HepG2 (cell line): ENCODE measurements at regions not wholly inside any gene's neighbourhood (a gene's known extent, or its start where the extent isn't known, plus 50 kb on each side); places are given as distances from the start of the nearest gene placed in this dataset.

ENCODE experiments used
- ATAC-seq: fragments of 200-7000 bp; cut with Tn5 transposase; 3 replicates; pipeline ENCODE4 v1.9.1; 2020; ENCODE audit warnings: mild to moderate bottlenecking, moderate library complexity
- BruUV-seq: library from RNA; stranded (reverse); fragments of 400-500 nt; replicated peaks from 2 replicates; lab custom pipeline; 2021; lab: Mats Ljungman, UMichigan
- CTCF ChIA-PET: fragments of 300-600 bp; formaldehyde crosslinking; extraction: SDS; loops from one replicate; lab custom pipeline; 2021; ENCODE audit warnings: low total read pairs, inconsistent platforms, low intra/inter-chr PET ratio; lab: Yijun Ruan, JAX
- POLR2A ChIA-PET: fragments of 350-600 bp; sonication (Branson Sonifier 250); formaldehyde crosslinking; loops from one replicate; lab custom pipeline; 2020; ENCODE audit warnings: antibody characterized with exemption, inconsistent platforms; lab: Yijun Ruan, JAX
- DNase-seq: peaks from one replicate; pipeline ENCODE4 v3.0.0-alpha.2; 2015; ENCODE audit warnings: low spot score
- FAIRE-seq: peaks from 3 replicates; lab custom pipeline; 2011; peaks lifted over from hg19 to GRCh38; lab: Jason Lieb, UNC
- H2AFZ ChIP-seq: one replicate; pipeline ENCODE4 v1.6.1; 2011; ENCODE audit warnings: low read length, inconsistent platforms
- H3K27ac ChIP-seq: fragments of 300-600 bp; 3 replicates; pipeline ENCODE4 v1.8.0; 2011; ENCODE audit warnings: mixed run types, mild to moderate bottlenecking, mixed read lengths, low read length, inconsistent platforms; ENCODE audit not compliant: insufficient read depth; ENCODE audit errors: extremely low read length
- H3K27me3 ChIP-seq, 2 experiments: fragments of 200-600 bp in 1 of 2; 2 replicates in 1 of 2; 3 replicates in 1 of 2; pipeline versions ENCODE4 v1.6.0 to v1.8.0; 2011; ENCODE audit warnings: low read length in 2 of 2, mild to moderate bottlenecking in 2 of 2, moderate library complexity in 2 of 2, inconsistent platforms in 1 of 2; ENCODE audit not compliant: insufficient read depth in 2 of 2, control insufficient read depth in 1 of 2
- H3K36me3 ChIP-seq, 2 experiments: fragments of 200-600 bp in 1 of 2; replicated peaks in 1 of 2; 2 replicates in 1 of 2; 3 replicates in 1 of 2; pipeline versions ENCODE4 v1.5.1 to v1.8.0; 2011; ENCODE audit warnings: low read length in 2 of 2, inconsistent platforms in 1 of 2; ENCODE audit not compliant: insufficient read depth in 2 of 2, control insufficient read depth in 1 of 2
- H3K4me1 ChIP-seq: 2 replicates; pipeline ENCODE4 v1.5.1; 2012; ENCODE audit warnings: low read length, inconsistent platforms; ENCODE audit not compliant: insufficient read depth
- H3K4me2 ChIP-seq: 2 replicates; pipeline ENCODE4 v1.6.0; 2011; ENCODE audit warnings: low read depth, low read length, inconsistent platforms
- H3K4me3 ChIP-seq, 3 experiments: fragments of 200-600 bp in 1 of 3; sonication (generic), shearing (Covaris generic) in 1 of 3; replicated peaks in 1 of 3; 2 replicates each; pipeline ENCODE4 v1.5.1; 2011 to 2016; ENCODE audit warnings: low read length in 3 of 3, inconsistent platforms in 2 of 3, low read depth in 2 of 3, mild to moderate bottlenecking in 2 of 3, control low read depth in 1 of 3, mixed read lengths in 1 of 3; ENCODE audit not compliant: insufficient read depth in 1 of 3
- H3K79me2 ChIP-seq: one replicate; pipeline ENCODE4 v1.6.1; 2011; ENCODE audit warnings: low read length, inconsistent platforms; ENCODE audit not compliant: insufficient read depth
- H3K9ac ChIP-seq: 2 replicates; pipeline ENCODE4 v1.6.0; 2011; ENCODE audit warnings: mild to moderate bottlenecking, low read depth, low read length, inconsistent platforms; ENCODE audit not compliant: insufficient read depth
- H3K9me3 ChIP-seq: 2 replicates; pipeline ENCODE4 v1.5.1; 2012; ENCODE audit warnings: mild to moderate bottlenecking, low read length
- H4K20me1 ChIP-seq: 2 replicates; pipeline ENCODE4 v1.6.0; 2011; ENCODE audit warnings: inconsistent platforms, mild to moderate bottlenecking, low read length, moderate library complexity; ENCODE audit not compliant: insufficient read depth
- DNMT1 ChIP-seq: sonication (generic); formaldehyde crosslinking; IDR thresholded peaks from 2 replicates; pipeline ENCODE4 v1.5.1; 2020; ENCODE audit warnings: mild to moderate bottlenecking, missing genetic modification reagents
- HCFC1 ChIP-seq: fragments of 150-350 bp; IDR thresholded peaks from 2 replicates; pipeline ENCODE4 v1.6.1; 2014; ENCODE audit warnings: low read depth, low read length
- HDAC2 ChIP-seq: sonication (generic); formaldehyde crosslinking; IDR thresholded peaks from 2 replicates; pipeline ENCODE4 v1.4.0; 2020; ENCODE audit warnings: missing genetic modification reagents
- MBD4 ChIP-seq: IDR thresholded peaks from 2 replicates; pipeline ENCODE4 v1.6.1; 2012; ENCODE audit warnings: low read length, inconsistent platforms, borderline replicate concordance
- NONO ChIP-seq, 2 experiments: fragments of 450-650 bp in 1 of 2; sonication (generic) in 1 of 2; formaldehyde crosslinking in 1 of 2; IDR thresholded peaks in 1 of 2; conservative IDR thresholded peaks in 1 of 2; 2 replicates each; pipeline versions ENCODE4 v1.6.1 to v1.8.0; 2017 to 2022; ENCODE audit warnings: mild to moderate bottlenecking in 1 of 2, missing genetic modification reagents in 1 of 2, moderate library complexity in 1 of 2
- RBM22 ChIP-seq: fragments of 200-400 bp; formaldehyde crosslinking; optimal IDR thresholded peaks from 2 replicates; pipeline ENCODE3; 2017; ENCODE audit warnings: mild to moderate bottlenecking, low read length, moderate library complexity
- SP1 ChIP-seq, 2 experiments: fragments of 450-650 bp in 1 of 2; sonication (generic) in 1 of 2; formaldehyde crosslinking in 1 of 2; IDR thresholded peaks; 2 replicates each; pipeline versions ENCODE4 v1.4.0 to v1.6.1; 2016 to 2020; ENCODE audit warnings: missing genetic modification reagents in 1 of 2
- STAT5B ChIP-seq: sonication (generic); formaldehyde crosslinking; IDR thresholded peaks from 2 replicates; pipeline ENCODE4 v1.4.0; 2020; ENCODE audit warnings: missing genetic modification reagents
- TCF7 ChIP-seq: sonication (generic); IDR thresholded peaks from 2 replicates; pipeline ENCODE4 v1.6.1; 2016; ENCODE audit warnings: antibody characterized with exemption, low read depth
- ZKSCAN1 ChIP-seq: fragments of 150-350 bp; IDR thresholded peaks from 2 replicates; pipeline ENCODE4 v1.6.1; 2014; ENCODE audit warnings: low read length
- ZSCAN21 ChIP-seq: sonication (generic); formaldehyde crosslinking; IDR thresholded peaks from 2 replicates; pipeline ENCODE4 v1.8.0; 2022; ENCODE audit warnings: mild to moderate bottlenecking, missing genetic modification reagents, moderate library complexity, borderline replicate concordance
- WGBS: methylation state at CpG from one replicate; pipeline ENCODE4 v1.1.6; 2017; ENCODE audit warnings: low lambda C conversion rate; 5-methylcytosine and 5-hydroxymethylcytosine counted together
- in situ Hi-C: cut with HindIII; loops from 2 replicates; pipeline ENCODE4 v1.10.0; 2017; ENCODE audit warnings: low pct_unique_long_range_greater_than_20kb; ENCODE audit not compliant: extremely low pct_ligation_motif_present
- intact Hi-C: fragments of 100-400 bp; cut with micrococcal nuclease; formaldehyde crosslinking; loops from one replicate; pipeline ENCODE4 v1.10.0; 2022; ENCODE audit not compliant: unreplicated experiment
- TF ChIP-seq, protein P1 (sequence below): sonication (generic); formaldehyde crosslinking; IDR thresholded peaks from 2 replicates; pipeline ENCODE4 v1.5.0; 2020; ENCODE audit warnings: missing genetic modification reagents
- TF ChIP-seq, protein P2 (sequence below): sonication (generic); formaldehyde crosslinking; IDR thresholded peaks from 2 replicates; pipeline ENCODE4 v1.5.1; 2020; ENCODE audit warnings: missing genetic modification reagents, mild to moderate bottlenecking, borderline replicate concordance
- TF ChIP-seq, protein P3 (sequence below): sonication (generic); formaldehyde crosslinking; IDR thresholded peaks from 2 replicates; pipeline ENCODE4 v1.4.0; 2020; ENCODE audit warnings: missing genetic modification reagents, borderline replicate concordance
- TF ChIP-seq, protein P4 (sequence below): sonication (generic); formaldehyde crosslinking; IDR thresholded peaks from 2 replicates; pipeline ENCODE4 v1.5.0; 2020; ENCODE audit warnings: missing genetic modification reagents, mild to moderate bottlenecking, borderline replicate concordance

DNA sequence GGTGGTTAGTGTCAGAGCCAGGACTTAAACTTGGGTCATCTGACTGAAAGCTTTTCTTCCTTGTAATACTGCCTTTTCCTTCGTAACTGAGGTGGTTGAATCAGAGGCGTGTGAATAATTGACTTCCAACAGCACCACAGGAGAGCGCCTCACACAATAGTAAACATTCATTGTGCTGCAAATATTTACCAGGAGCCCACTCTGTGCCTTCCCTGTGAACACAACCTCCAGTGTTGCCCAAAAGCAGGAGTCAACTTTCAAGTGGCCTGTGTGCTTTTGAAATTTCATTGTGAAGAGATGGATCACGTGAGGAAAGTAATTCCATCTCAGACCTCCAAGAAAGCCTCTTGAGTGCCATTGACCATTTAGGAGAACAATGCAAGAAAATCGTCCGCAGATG, 60.2 kb downstream of the ADRA2A start (continued):
- TF ChIP-seq, protein P1, sequence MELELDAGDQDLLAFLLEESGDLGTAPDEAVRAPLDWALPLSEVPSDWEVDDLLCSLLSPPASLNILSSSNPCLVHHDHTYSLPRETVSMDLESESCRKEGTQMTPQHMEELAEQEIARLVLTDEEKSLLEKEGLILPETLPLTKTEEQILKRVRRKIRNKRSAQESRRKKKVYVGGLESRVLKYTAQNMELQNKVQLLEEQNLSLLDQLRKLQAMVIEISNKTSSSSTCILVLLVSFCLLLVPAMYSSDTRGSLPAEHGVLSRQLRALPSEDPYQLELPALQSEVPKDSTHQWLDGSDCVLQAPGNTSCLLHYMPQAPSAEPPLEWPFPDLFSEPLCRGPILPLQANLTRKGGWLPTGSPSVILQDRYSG (CRISPR knock-in tag), result no peak
- TF ChIP-seq SP1 (IDR thresholded peaks at IDR 0.05) (no peak), SP1 (CRISPR knock-in tag; IDR thresholded peaks at IDR 0.05) (no peak), MBD4 (no peak), HCFC1 (no peak), NONO (IDR thresholded peaks at IDR 0.05) (no peak), NONO (CRISPR knock-in tag; conservative IDR thresholded peaks at IDR 0.05) (no peak)

DNA sequence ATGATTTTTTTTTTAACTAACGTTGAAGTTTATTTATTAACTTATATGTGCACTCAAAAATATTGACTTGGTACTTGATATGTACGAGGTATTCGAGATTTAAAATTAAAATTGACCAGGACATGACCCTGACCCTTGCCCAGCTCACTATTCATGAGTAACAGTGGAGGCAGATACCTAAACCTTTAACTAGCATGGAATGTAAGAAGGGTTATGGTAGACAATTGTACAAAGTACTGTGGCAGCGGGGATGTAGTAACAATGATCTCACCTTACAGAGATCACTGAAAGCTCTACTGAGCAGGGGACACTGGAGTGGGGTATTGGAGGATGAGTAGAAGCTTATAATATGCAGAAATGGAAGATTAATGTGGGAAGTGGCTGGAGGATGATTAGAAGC, 60.8 kb downstream of the ADRA2A start:
- Histone ChIP-seq H3K4me1 (peaks cover 17% of the 10 kb centered on the region), H3K36me3 (no peaks in the 10 kb centered on the region), H3K27ac (no peak overlapping the region), H3K27me3 (peaks cover 1 to 12% of the 10 kb centered on the region in 2 experiments; a peak in 3 of 5 replicates), H3K79me2 (no peaks in the 10 kb centered on the region), H3K4me2 (no peak overlapping the region), H3K9me3 (no peaks in the 10 kb centered on the region), H4K20me1 (no peaks in the 10 kb centered on the region), H3K9ac (no peak overlapping the region), H2AFZ (no peak overlapping the region), H3K4me3 (no peak overlapping the region)
- intact Hi-C loops, result no loop called here
- BruUV-seq, result no TSS peak
- DNase-seq (peak; percentile 18), FAIRE-seq (no peak), ATAC-seq (peak; percentile 75)
- 1% methylated on average over 4 of the region's 4 CpGs for WGBS
- CTCF ChIA-PET, result no interaction called here
- in situ Hi-C loops, result no loop called here
- POLR2A ChIA-PET, result no interaction called here
- TF ChIP-seq, protein P2, sequence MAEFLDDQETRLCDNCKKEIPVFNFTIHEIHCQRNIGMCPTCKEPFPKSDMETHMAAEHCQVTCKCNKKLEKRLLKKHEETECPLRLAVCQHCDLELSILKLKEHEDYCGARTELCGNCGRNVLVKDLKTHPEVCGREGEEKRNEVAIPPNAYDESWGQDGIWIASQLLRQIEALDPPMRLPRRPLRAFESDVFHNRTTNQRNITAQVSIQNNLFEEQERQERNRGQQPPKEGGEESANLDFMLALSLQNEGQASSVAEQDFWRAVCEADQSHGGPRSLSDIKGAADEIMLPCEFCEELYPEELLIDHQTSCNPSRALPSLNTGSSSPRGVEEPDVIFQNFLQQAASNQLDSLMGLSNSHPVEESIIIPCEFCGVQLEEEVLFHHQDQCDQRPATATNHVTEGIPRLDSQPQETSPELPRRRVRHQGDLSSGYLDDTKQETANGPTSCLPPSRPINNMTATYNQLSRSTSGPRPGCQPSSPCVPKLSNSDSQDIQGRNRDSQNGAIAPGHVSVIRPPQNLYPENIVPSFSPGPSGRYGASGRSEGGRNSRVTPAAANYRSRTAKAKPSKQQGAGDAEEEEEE (CRISPR knock-in tag), result no peak
- TF ChIP-seq, protein P3, sequence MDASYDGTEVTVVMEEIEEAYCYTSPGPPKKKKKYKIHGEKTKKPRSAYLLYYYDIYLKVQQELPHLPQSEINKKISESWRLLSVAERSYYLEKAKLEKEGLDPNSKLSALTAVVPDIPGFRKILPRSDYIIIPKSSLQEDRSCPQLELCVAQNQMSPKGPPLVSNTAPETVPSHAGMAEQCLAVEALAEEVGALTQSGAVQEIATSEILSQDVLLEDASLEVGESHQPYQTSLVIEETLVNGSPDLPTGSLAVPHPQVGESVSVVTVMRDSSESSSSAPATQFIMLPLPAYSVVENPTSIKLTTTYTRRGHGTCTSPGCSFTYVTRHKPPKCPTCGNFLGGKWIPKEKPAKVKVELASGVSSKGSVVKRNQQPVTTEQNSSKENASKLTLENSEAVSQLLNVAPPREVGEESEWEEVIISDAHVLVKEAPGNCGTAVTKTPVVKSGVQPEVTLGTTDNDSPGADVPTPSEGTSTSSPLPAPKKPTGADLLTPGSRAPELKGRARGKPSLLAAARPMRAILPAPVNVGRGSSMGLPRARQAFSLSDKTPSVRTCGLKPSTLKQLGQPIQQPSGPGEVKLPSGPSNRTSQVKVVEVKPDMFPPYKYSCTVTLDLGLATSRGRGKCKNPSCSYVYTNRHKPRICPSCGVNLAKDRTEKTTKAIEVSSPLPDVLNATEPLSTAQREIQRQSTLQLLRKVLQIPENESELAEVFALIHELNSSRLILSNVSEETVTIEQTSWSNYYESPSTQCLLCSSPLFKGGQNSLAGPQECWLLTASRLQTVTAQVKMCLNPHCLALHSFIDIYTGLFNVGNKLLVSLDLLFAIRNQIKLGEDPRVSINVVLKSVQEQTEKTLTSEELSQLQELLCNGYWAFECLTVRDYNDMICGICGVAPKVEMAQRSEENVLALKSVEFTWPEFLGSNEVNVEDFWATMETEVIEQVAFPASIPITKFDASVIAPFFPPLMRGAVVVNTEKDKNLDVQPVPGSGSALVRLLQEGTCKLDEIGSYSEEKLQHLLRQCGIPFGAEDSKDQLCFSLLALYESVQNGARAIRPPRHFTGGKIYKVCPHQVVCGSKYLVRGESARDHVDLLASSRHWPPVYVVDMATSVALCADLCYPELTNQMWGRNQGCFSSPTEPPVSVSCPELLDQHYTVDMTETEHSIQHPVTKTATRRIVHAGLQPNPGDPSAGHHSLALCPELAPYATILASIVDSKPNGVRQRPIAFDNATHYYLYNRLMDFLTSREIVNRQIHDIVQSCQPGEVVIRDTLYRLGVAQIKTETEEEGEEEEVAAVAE (CRISPR knock-in tag), result no peak
- no peak for TF ChIP-seq RBM22
- no peak for TF ChIP-seq HDAC2 (CRISPR knock-in tag)
- no peak for TF ChIP-seq TCF7
- TF ChIP-seq DNMT1 (CRISPR knock-in tag), result no peak
- TF ChIP-seq, protein P4, sequence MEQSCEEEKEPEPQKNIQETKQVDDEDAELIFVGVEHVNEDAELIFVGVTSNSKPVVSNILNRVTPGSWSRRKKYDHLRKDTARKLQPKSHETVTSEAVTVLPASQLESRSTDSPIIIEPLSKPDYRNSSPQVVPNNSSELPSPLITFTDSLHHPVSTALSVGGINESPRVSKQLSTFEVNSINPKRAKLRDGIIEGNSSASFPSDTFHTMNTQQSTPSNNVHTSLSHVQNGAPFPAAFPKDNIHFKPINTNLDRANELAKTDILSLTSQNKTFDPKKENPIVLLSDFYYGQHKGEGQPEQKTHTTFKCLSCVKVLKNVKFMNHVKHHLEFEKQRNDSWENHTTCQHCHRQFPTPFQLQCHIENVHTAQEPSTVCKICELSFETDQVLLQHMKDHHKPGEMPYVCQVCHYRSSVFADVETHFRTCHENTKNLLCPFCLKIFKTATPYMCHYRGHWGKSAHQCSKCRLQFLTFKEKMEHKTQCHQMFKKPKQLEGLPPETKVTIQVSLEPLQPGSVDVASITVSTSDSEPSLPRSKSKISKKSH (CRISPR knock-in tag), result no peak
- TF ChIP-seq ZKSCAN1, result no peak
- no peak for TF ChIP-seq STAT5B (CRISPR knock-in tag)
- no peak for TF ChIP-seq ZSCAN21 (CRISPR knock-in tag)
